ENCODE measurements at regions not wholly inside any gene's neighbourhood (a gene's known extent, or its start where the extent isn't known, plus 50 kb on each side); places are given as distances from the start of the nearest gene placed in this dataset.

DNA sequence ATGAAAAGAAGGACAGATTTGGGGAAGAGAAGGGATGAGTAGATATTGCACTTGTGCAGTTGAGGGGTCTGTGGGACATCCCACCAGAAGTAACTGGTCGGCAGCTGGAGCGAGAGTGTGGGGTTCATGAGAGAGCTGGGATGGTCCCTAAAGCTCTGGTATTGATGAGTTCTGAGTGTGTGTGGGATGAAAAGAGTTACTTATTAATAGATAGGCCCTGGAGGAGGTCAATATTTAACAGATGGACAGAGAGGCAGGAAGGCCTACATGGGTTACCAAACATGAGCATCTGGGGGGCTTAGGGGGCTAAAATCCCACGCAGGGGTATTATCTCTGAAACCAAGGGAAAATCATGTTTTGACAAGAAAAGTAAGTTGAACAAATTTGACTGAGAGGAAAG is 95.7 kb upstream of the SFMBT2 start:
- TF ChIP-seq ZNF473 (tag by site-specific recombination; IDR thresholded peaks at IDR 0.05) (no peak), ZNF350 (tag by site-specific recombination; IDR thresholded peaks at IDR 0.05) (no peak)
- TF ChIP-seq, protein P1, sequence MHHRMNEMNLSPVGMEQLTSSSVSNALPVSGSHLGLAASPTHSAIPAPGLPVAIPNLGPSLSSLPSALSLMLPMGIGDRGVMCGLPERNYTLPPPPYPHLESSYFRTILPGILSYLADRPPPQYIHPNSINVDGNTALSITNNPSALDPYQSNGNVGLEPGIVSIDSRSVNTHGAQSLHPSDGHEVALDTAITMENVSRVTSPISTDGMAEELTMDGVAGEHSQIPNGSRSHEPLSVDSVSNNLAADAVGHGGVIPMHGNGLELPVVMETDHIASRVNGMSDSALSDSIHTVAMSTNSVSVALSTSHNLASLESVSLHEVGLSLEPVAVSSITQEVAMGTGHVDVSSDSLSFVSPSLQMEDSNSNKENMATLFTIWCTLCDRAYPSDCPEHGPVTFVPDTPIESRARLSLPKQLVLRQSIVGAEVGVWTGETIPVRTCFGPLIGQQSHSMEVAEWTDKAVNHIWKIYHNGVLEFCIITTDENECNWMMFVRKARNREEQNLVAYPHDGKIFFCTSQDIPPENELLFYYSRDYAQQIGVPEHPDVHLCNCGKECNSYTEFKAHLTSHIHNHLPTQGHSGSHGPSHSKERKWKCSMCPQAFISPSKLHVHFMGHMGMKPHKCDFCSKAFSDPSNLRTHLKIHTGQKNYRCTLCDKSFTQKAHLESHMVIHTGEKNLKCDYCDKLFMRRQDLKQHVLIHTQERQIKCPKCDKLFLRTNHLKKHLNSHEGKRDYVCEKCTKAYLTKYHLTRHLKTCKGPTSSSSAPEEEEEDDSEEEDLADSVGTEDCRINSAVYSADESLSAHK (tag by site-specific recombination; IDR thresholded peaks at IDR 0.05), result no peak

All from HEK293 (cell line).